Breast epithelium (tissue), 4 donors: ENCODE measurements at regions not wholly inside any gene's neighbourhood (a gene's known extent, or its start where the extent isn't known, plus 50 kb on each side); places are given as distances from the start of the nearest gene placed in this dataset.

Experiments
- DNase-seq, 2 donors: peaks; one replicate each; pipeline ENCODE4 v3.0.0-alpha.2; 2019; ENCODE audit warnings: low spot score in 2 of 2
- H3K27ac ChIP-seq, 2 donors: fragments of 200-600 bp; sonication (generic) in 1 of 2; one replicate each; pipeline ENCODE4 v1.5.1; 2016 to 2019; ENCODE audit warnings: mild to moderate bottlenecking in 1 of 2
- H3K27me3 ChIP-seq, 2 donors: fragments of 200-600 bp; sonication (generic) in 1 of 2; one replicate each; pipeline versions ENCODE4 v1.5.1 to v1.6.0; 2017 to 2019; ENCODE audit warnings: control low read depth in 1 of 2, mild to moderate bottlenecking in 1 of 2
- H3K36me3 ChIP-seq: fragments of 200-600 bp; one replicate; pipeline ENCODE4 v1.5.1; 2019
- H3K4me1 ChIP-seq, 2 donors: fragments of 200-600 bp; sonication (generic); one replicate each; pipeline ENCODE4 v1.5.1; 2016 to 2019; ENCODE audit warnings: control low read depth in 1 of 2
- H3K4me3 ChIP-seq, 3 donors: fragments of 200-600 bp; sonication (generic); 1 replicate in 2 of 3; 2 replicates in 1 of 3; pipeline ENCODE4 v1.5.1; 2016 to 2019; ENCODE audit warnings: mild to moderate bottlenecking in 3 of 3, moderate library complexity in 2 of 3
- H3K9me3 ChIP-seq, 2 donors: fragments of 200-600 bp; sonication (generic) in 1 of 2; one replicate each; pipeline ENCODE4 v1.5.1; 2016 to 2019; ENCODE audit warnings: control low read depth in 1 of 2
- POLR2A ChIP-seq: fragments of 450-650 bp; IDR thresholded peaks from one replicate; pipeline ENCODE4 v1.6.1; 2016; ENCODE audit warnings: antibody characterized with exemption, mild to moderate bottlenecking, moderate library complexity
- POLR2AphosphoS5 ChIP-seq, 3 donors: sonication (generic); formaldehyde crosslinking; IDR thresholded peaks; one replicate each; pipeline ENCODE4 v1.6.1; 2017; ENCODE audit warnings: antibody characterized with exemption in 3 of 3
- intact Hi-C: fragments of 100-400 bp; cut with DNase I; formaldehyde crosslinking; loops from one replicate; pipeline ENCODE4 v1.15.1; 2023; ENCODE audit warnings: low total_unique reads
- TF ChIP-seq, protein P1 (sequence below), 3 donors: fragments of 450-650 bp; IDR thresholded peaks; one replicate each; pipeline ENCODE4 v1.5.1; 2016 to 2017; ENCODE audit warnings: antibody characterized with exemption in 3 of 3, mild to moderate bottlenecking in 3 of 3, moderate library complexity in 3 of 3

DNA sequence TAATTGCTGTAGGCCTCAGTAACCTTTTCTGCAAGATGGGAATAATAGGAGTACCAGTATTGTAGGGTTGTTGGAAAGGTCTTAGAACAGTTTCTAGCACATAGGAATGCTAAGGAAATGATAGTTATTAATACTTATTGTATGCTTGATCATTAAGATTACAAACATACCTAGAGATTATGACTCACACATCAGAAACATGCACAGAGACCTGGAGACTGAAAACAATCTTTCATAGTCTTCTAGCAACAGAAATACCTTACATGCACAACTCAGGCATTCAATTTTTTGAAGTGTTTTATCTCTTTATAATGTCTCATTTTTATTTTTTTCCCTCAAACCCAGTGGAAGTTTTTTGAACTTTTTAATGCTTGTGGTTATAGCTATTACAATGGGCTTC, 104.4 kb upstream of the ZBTB20 start:
- Histone ChIP-seq H3K27ac (no peak overlapping the region), H3K9me3 (no peaks in the 10 kb centered on the region), H3K4me3 (no peak overlapping the region), H3K4me1 (no peaks in the 10 kb centered on the region), H3K27me3 (no peaks in the 10 kb centered on the region), H3K36me3 (no peaks in the 10 kb centered on the region)
- TF ChIP-seq, protein P1, sequence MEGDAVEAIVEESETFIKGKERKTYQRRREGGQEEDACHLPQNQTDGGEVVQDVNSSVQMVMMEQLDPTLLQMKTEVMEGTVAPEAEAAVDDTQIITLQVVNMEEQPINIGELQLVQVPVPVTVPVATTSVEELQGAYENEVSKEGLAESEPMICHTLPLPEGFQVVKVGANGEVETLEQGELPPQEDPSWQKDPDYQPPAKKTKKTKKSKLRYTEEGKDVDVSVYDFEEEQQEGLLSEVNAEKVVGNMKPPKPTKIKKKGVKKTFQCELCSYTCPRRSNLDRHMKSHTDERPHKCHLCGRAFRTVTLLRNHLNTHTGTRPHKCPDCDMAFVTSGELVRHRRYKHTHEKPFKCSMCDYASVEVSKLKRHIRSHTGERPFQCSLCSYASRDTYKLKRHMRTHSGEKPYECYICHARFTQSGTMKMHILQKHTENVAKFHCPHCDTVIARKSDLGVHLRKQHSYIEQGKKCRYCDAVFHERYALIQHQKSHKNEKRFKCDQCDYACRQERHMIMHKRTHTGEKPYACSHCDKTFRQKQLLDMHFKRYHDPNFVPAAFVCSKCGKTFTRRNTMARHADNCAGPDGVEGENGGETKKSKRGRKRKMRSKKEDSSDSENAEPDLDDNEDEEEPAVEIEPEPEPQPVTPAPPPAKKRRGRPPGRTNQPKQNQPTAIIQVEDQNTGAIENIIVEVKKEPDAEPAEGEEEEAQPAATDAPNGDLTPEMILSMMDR (IDR thresholded peaks at IDR 0.05), result no peak
- no peak for TF ChIP-seq POLR2A
- TF ChIP-seq POLR2AphosphoS5 (IDR thresholded peaks at IDR 0.05), result no peak
- DNase-seq, result no peak
- intact Hi-C loops, result no loop called here

DNA sequence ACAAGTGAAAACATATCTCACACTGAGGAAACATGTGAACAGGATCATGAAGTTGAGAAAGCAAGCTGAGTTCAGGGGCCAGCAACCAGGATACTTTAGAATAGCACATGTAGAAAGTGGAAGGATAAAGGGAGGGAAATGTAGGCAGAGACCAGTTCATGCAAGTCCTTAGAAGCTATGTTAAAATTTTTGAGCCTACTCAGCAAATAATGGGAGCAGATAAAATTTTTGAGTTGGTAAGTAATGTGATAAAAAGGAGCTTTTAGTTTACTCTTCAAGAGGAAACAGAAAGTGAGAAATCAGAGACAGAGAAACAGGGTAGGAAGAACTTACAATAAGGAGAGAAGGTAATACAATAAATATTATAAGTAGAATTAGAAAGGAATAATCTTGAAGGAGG, 105.6 kb upstream of the ZBTB20 start:
- Histone ChIP-seq H3K27me3 (no peaks in the 10 kb centered on the region), H3K4me1 (no peaks in the 10 kb centered on the region), H3K36me3 (no peaks in the 10 kb centered on the region), H3K27ac (no peak overlapping the region), H3K4me3 (no peak overlapping the region), H3K9me3 (no peaks in the 10 kb centered on the region)
- TF ChIP-seq POLR2A (no peak), POLR2AphosphoS5 (IDR thresholded peaks at IDR 0.05) (no peak)
- TF ChIP-seq, protein P1 (IDR thresholded peaks at IDR 0.05), result no peak
- no peak for DNase-seq
- intact Hi-C loops, result no loop called here

DNA sequence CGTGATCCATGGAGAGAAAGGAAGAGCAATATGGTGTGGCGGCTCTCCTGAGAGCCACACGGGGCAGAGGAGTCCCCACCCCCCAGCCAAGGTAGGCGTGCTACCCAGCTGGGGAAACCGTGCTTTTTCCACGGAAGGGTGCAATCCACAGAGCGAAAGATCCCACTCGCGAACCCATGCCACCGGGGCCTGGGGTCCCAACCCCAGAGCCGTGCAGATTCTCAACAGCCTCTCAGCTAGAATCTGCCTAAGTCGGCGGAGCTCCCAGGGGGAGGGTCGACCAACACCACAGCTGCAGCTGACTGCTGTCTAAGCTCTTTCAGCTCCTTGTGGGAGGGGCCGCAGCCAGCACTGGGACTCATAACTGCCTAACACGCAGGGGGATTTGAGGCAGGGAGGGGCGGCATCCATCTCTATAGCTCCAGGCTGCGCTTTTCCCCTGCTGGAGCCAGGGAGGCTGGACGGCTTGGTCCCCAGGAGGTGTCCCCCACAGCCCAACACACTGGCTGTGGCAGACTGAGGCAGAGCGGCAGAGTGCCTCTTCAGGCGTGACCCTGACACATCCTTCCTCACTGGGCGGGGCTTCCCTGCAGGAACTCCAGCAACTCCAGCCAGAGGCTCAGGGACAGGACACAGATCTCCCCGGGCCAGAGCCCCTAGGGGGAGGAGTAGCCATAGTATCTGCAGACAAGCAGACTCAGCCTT, 107.6 kb upstream of the ZBTB20 start:
- no peaks in the 10 kb centered on the region for H3K4me1 ChIP-seq
- no peak for DNase-seq
- H3K9me3 ChIP-seq, result no peaks in the 10 kb centered on the region
- no peak overlapping the region for H3K27ac ChIP-seq
- H3K4me3 ChIP-seq, result no peak overlapping the region
- no peaks in the 10 kb centered on the region for H3K27me3 ChIP-seq
- H3K36me3 ChIP-seq, result no peaks in the 10 kb centered on the region
- intact Hi-C loops, result no loop called here
- TF ChIP-seq, protein P1 (IDR thresholded peaks at IDR 0.05), result no peak
- TF ChIP-seq POLR2A (no peak), POLR2AphosphoS5 (IDR thresholded peaks at IDR 0.05) (no peak)

DNA sequence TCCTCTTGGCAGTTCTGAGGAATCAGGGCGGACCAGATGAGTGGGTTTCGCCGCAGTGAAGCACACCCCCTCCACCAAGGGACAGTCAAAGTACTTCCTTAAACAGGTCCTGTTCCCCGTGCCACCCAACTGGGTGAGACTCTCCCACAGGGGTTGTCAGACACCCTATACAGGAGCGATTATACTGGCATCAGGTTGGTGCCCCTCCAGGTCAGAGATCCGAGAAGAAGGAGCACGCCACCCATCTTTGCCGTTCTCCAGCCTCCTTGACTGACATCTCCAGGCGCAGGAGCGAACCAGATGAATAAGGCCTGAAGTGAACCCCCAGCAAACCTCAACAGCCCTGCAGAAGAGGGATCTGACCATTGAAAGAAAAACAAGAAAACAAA, 108.1 kb upstream of the ZBTB20 start:
- H3K4me3 ChIP-seq, result no peak overlapping the region
- no peaks in the 10 kb centered on the region for H3K9me3 ChIP-seq
- DNase-seq, result no peak
- H3K27ac ChIP-seq, result no peak overlapping the region
- no peaks in the 10 kb centered on the region for H3K36me3 ChIP-seq
- no peaks in the 10 kb centered on the region for H3K27me3 ChIP-seq
- H3K4me1 ChIP-seq, result no peaks in the 10 kb centered on the region
- TF ChIP-seq POLR2A (no peak), POLR2AphosphoS5 (IDR thresholded peaks at IDR 0.05) (no peak)
- TF ChIP-seq, protein P1 (IDR thresholded peaks at IDR 0.05), result no peak
- intact Hi-C loops, result no loop called here

DNA sequence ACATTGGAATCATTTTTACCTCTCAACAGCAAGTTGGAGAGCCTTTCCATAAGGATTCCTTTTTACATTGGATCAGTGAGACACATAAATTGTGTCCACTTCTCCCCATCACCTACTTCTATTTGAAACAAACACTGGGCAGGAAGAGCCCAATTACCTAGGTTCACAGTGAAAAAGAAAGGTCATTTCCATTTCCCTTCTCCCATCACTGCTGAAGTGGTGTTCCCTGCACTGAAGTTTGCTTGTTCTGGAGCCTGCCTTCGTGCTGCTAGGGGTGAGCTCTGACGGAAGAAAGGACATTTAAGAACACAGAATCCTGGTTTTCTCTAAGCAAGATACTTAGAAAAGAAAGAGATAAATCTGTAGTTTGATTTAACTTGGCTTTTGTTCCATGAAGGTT, 123.8 kb upstream of the ZBTB20 start:
- intact Hi-C loops, result no loop called here
- Histone ChIP-seq H3K36me3 (no peaks in the 10 kb centered on the region), H3K27ac (no peak overlapping the region), H3K4me3 (no peak overlapping the region), H3K4me1 (no peaks in the 10 kb centered on the region), H3K27me3 (no peaks in the 10 kb centered on the region), H3K9me3 (no peaks in the 10 kb centered on the region)
- TF ChIP-seq POLR2AphosphoS5 (IDR thresholded peaks at IDR 0.05) (no peak), POLR2A (no peak)
- TF ChIP-seq, protein P1 (IDR thresholded peaks at IDR 0.05), result no peak
- no peak for DNase-seq
